ENCODE measurements at regions not wholly inside any gene's neighbourhood (a gene's known extent, or its start where the extent isn't known, plus 50 kb on each side); places are given as distances from the start of the nearest gene placed in this dataset.

- TF ChIP-seq, protein P1, sequence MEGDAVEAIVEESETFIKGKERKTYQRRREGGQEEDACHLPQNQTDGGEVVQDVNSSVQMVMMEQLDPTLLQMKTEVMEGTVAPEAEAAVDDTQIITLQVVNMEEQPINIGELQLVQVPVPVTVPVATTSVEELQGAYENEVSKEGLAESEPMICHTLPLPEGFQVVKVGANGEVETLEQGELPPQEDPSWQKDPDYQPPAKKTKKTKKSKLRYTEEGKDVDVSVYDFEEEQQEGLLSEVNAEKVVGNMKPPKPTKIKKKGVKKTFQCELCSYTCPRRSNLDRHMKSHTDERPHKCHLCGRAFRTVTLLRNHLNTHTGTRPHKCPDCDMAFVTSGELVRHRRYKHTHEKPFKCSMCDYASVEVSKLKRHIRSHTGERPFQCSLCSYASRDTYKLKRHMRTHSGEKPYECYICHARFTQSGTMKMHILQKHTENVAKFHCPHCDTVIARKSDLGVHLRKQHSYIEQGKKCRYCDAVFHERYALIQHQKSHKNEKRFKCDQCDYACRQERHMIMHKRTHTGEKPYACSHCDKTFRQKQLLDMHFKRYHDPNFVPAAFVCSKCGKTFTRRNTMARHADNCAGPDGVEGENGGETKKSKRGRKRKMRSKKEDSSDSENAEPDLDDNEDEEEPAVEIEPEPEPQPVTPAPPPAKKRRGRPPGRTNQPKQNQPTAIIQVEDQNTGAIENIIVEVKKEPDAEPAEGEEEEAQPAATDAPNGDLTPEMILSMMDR (IDR thresholded peaks at IDR 0.05) = no peak
- TF ChIP-seq POLR2A (IDR thresholded peaks at IDR 0.05) = no peak
Measured at GRCh38 chr3:137065381-137065780, 107.6 kb downstream of the IL20RB start.

All from uterus (tissue), 2 donors.